HG03442 (cell line): ENCODE measurements at regions not wholly inside any gene's neighbourhood (a gene's known extent, or its start where the extent isn't known, plus 50 kb on each side); places are given as distances from the start of the nearest gene placed in this dataset.

Source experiments
- ATAC-seq: cut with Tn5 transposase; IDR thresholded peaks from one replicate; pipeline ENCODE4 v1.9.1; 2021; ENCODE audit warnings: mild to moderate bottlenecking, moderate library complexity; ENCODE audit not compliant: unreplicated experiment

- ATAC-seq = no peak
These were observed 169.6 kb upstream of the CLEC14A start for GRCh38 chr14:38425324-38425976.

- ATAC-seq = no peak
These were observed 164.2 kb upstream of the CLEC14A start for GRCh38 chr14:38420048-38420447.

- ATAC-seq = no peak
These were observed 163.7 kb upstream of the CLEC14A start for GRCh38 chr14:38419579-38419978.

- no peak for ATAC-seq
These were observed 156.8 kb upstream of the CLEC14A start for GRCh38 chr14:38412654-38413053.

- no peak for ATAC-seq
These were observed 154.5 kb upstream of the CLEC14A start for GRCh38 chr14:38410442-38410841.

- no peak for ATAC-seq
These were observed 153.3 kb upstream of the CLEC14A start for GRCh38 chr14:38409071-38409705.

GRCh38 chr14:38405851-38406635 is 150.2 kb upstream of the CLEC14A start:
- no peak for ATAC-seq

GRCh38 chr14:38404616-38405015 is 148.7 kb upstream of the CLEC14A start:
- ATAC-seq = no peak

GRCh38 chr14:38404100-38404541 is 148.2 kb upstream of the CLEC14A start:
- no peak for ATAC-seq

GRCh38 chr14:38400751-38401150 is 144.9 kb upstream of the CLEC14A start:
- ATAC-seq = no peak

- no peak for ATAC-seq
These were observed 143.8 kb upstream of the CLEC14A start for GRCh38 chr14:38399652-38400051.

GRCh38 chr14:38394767-38395166 is 138.9 kb upstream of the CLEC14A start:
- no peak for ATAC-seq

- ATAC-seq = no peak
These were observed 138.2 kb upstream of the CLEC14A start for GRCh38 chr14:38394064-38394463.

GRCh38 chr14:38391334-38391733 is 135.4 kb upstream of the CLEC14A start:
- peak; percentile 63 for ATAC-seq

- ATAC-seq = no peak
These were observed 133.8 kb upstream of the CLEC14A start for GRCh38 chr14:38389681-38390080.

- ATAC-seq = no peak
These were observed 131.9 kb upstream of the CLEC14A start for GRCh38 chr14:38387821-38388220.

GRCh38 chr14:38385836-38386235 is 129.9 kb upstream of the CLEC14A start:
- ATAC-seq = no peak

- no peak for ATAC-seq
These were observed 129.4 kb upstream of the CLEC14A start for GRCh38 chr14:38385343-38385742.

GRCh38 chr14:38384741-38385140 is 128.8 kb upstream of the CLEC14A start:
- no peak for ATAC-seq

- no peak for ATAC-seq
These were observed 112.0 kb upstream of the CLEC14A start for GRCh38 chr14:38367922-38368321.

GRCh38 chr14:38366374-38366773 is 110.5 kb upstream of the CLEC14A start:
- ATAC-seq = no peak

- ATAC-seq = no peak
These were observed 107.3 kb upstream of the CLEC14A start for GRCh38 chr14:38363217-38363616.
